ENCODE measurements at regions not wholly inside any gene's neighbourhood (a gene's known extent, or its start where the extent isn't known, plus 50 kb on each side); places are given as distances from the start of the nearest gene placed in this dataset.

- TF ChIP-seq, protein P1, sequence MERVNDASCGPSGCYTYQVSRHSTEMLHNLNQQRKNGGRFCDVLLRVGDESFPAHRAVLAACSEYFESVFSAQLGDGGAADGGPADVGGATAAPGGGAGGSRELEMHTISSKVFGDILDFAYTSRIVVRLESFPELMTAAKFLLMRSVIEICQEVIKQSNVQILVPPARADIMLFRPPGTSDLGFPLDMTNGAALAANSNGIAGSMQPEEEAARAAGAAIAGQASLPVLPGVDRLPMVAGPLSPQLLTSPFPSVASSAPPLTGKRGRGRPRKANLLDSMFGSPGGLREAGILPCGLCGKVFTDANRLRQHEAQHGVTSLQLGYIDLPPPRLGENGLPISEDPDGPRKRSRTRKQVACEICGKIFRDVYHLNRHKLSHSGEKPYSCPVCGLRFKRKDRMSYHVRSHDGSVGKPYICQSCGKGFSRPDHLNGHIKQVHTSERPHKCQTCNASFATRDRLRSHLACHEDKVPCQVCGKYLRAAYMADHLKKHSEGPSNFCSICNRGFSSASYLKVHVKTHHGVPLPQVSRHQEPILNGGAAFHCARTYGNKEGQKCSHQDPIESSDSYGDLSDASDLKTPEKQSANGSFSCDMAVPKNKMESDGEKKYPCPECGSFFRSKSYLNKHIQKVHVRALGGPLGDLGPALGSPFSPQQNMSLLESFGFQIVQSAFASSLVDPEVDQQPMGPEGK (tag by site-specific recombination; IDR thresholded peaks at IDR 0.05) = no peak
- TF ChIP-seq, protein P2, sequence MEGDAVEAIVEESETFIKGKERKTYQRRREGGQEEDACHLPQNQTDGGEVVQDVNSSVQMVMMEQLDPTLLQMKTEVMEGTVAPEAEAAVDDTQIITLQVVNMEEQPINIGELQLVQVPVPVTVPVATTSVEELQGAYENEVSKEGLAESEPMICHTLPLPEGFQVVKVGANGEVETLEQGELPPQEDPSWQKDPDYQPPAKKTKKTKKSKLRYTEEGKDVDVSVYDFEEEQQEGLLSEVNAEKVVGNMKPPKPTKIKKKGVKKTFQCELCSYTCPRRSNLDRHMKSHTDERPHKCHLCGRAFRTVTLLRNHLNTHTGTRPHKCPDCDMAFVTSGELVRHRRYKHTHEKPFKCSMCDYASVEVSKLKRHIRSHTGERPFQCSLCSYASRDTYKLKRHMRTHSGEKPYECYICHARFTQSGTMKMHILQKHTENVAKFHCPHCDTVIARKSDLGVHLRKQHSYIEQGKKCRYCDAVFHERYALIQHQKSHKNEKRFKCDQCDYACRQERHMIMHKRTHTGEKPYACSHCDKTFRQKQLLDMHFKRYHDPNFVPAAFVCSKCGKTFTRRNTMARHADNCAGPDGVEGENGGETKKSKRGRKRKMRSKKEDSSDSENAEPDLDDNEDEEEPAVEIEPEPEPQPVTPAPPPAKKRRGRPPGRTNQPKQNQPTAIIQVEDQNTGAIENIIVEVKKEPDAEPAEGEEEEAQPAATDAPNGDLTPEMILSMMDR (tag by site-specific recombination; IDR thresholded peaks at IDR 0.05) = no peak
- TF ChIP-seq ZNF560 (tag by site-specific recombination; IDR thresholded peaks at IDR 0.05; ENCODE audit: borderline replicate concordance) (no peak), ZBTB11 (tag by site-specific recombination; conservative IDR thresholded peaks at IDR 0.05; ENCODE audit: low read depth) (no peak), ZNF76 (tag by site-specific recombination; IDR thresholded peaks at IDR 0.05; ENCODE audit: borderline replicate concordance, low read depth) (no peak), ZNF521 (tag by site-specific recombination; IDR thresholded peaks at IDR 0.05) (no peak), ZNF677 (tag by site-specific recombination; IDR thresholded peaks at IDR 0.05) (no peak), ZNF623 (tag by site-specific recombination; IDR thresholded peaks at IDR 0.05) (no peak), ZNF610 (tag by site-specific recombination; IDR thresholded peaks at IDR 0.05; ENCODE audit: borderline replicate concordance) (no peak), ZNF112 (tag by site-specific recombination; IDR thresholded peaks at IDR 0.05) (no peak), ZNF423 (tag by site-specific recombination; IDR thresholded peaks at IDR 0.05) (no peak), ZNF157 (tag by site-specific recombination; IDR thresholded peaks at IDR 0.05) (no peak), ZBTB20 (tag by site-specific recombination; IDR thresholded peaks at IDR 0.05) (no peak)
These were observed 563.8 kb downstream of the TDRD15 start for GRCh38 chr2:21687589-21687988.

All from HEK293 (cell line).